CD14-positive monocyte (primary cell): ENCODE measurements at regions not wholly inside any gene's neighbourhood (a gene's known extent, or its start where the extent isn't known, plus 50 kb on each side); places are given as distances from the start of the nearest gene placed in this dataset.
A peak's percentile ranks its signal among the peaks of the same experiment; 100 is the strongest.

Experiments
- DNase-seq, 3 donors: peaks; one replicate each; pipeline ENCODE4 v3.0.0-alpha.2; 2011 to 2022
- H2AFZ ChIP-seq: 2 replicates; pipeline ENCODE4 v1.6.0; 2012; ENCODE audit warnings: mild to moderate bottlenecking, low read depth, low read length, inconsistent platforms; ENCODE audit not compliant: insufficient read depth, poor library complexity, severe bottlenecking
- H3K27ac ChIP-seq, 2 donors: 1 replicate in 1 of 2; 2 replicates in 1 of 2; pipeline ENCODE4 v1.5.1; 2012 to 2013; ENCODE audit warnings: low read length in 2 of 2, control low read depth in 1 of 2, inconsistent platforms in 1 of 2, low read depth in 1 of 2, mild to moderate bottlenecking in 1 of 2
- H3K27me3 ChIP-seq, 2 donors: one replicate each; pipeline versions ENCODE4 v1.6.0 to v1.6.1; 2011 to 2013; ENCODE audit warnings: low read length in 2 of 2; ENCODE audit not compliant: control insufficient read depth in 2 of 2, insufficient read depth in 2 of 2
- H3K36me3 ChIP-seq, 2 donors: replicated peaks in 1 of 2; 1 replicate in 1 of 2; 2 replicates in 1 of 2; pipeline versions ENCODE4 v1.5.1 to v1.6.1; 2012 to 2013; ENCODE audit warnings: low read length in 2 of 2, control low read depth in 1 of 2, inconsistent platforms in 1 of 2, mild to moderate bottlenecking in 1 of 2; ENCODE audit not compliant: insufficient read depth in 2 of 2, control insufficient read depth in 1 of 2
- H3K4me1 ChIP-seq, 2 donors: 1 replicate in 1 of 2; 2 replicates in 1 of 2; pipeline versions ENCODE4 v1.5.1 to v1.6.1; 2012 to 2013; ENCODE audit warnings: low read length in 2 of 2, control low read depth in 1 of 2, inconsistent platforms in 1 of 2, mild to moderate bottlenecking in 1 of 2, moderate library complexity in 1 of 2; ENCODE audit not compliant: insufficient read depth in 2 of 2, control insufficient read depth in 1 of 2
- H3K4me2 ChIP-seq: replicated peaks from 2 replicates; pipeline ENCODE3; 2012; ENCODE audit warnings: low read length, moderate library complexity, mild to moderate bottlenecking; ENCODE audit not compliant: poor library complexity, severe bottlenecking; ENCODE audit errors: extremely low read depth
- H3K4me3 ChIP-seq, 3 experiments: fragments of 200-600 bp in 1 of 3; sonication (generic) in 1 of 3; replicated peaks in 1 of 3; 1 replicate in 2 of 3; 2 replicates in 1 of 3; pipeline ENCODE4 v1.5.1; 2011 to 2013; ENCODE audit warnings: low read length in 3 of 3, mild to moderate bottlenecking in 3 of 3, control low read depth in 2 of 3, low read depth in 2 of 3, inconsistent platforms in 1 of 3, moderate library complexity in 1 of 3
- H3K79me2 ChIP-seq: 2 replicates; pipeline ENCODE4 v1.6.0; 2012; ENCODE audit warnings: mild to moderate bottlenecking, control low read depth, inconsistent platforms, low read length, moderate library complexity; ENCODE audit not compliant: insufficient read depth
- H3K9ac ChIP-seq: 2 replicates; pipeline ENCODE4 v1.6.0; 2017; ENCODE audit warnings: low read length, mild to moderate bottlenecking; ENCODE audit not compliant: insufficient read depth, poor library complexity, severe bottlenecking
- H3K9me3 ChIP-seq, 2 donors: replicated peaks in 1 of 2; 1 replicate in 1 of 2; 2 replicates in 1 of 2; pipeline versions ENCODE4 v1.5.1 to v1.6.1; 2012 to 2013; ENCODE audit warnings: low read length in 2 of 2, control low read depth in 1 of 2; ENCODE audit not compliant: control insufficient read depth in 1 of 2, insufficient read depth in 1 of 2
- H4K20me1 ChIP-seq: 2 replicates; pipeline ENCODE4 v1.6.0; 2012; ENCODE audit warnings: mild to moderate bottlenecking, low read length, control low read depth, moderate library complexity; ENCODE audit not compliant: insufficient read depth
- H3K27ac Mint-ChIP-seq, 7 donors: one replicate each; pipeline ENCODE4 v1.8.0; 2020; ENCODE audit warnings: mild to moderate bottlenecking in 7 of 7, mixed read lengths in 7 of 7, moderate library complexity in 6 of 7, inconsistent platforms in 2 of 7
- H3K27me3 Mint-ChIP-seq, 3 donors: one replicate each; pipeline ENCODE4 v1.8.0; 2021 to 2022; ENCODE audit warnings: low read depth in 3 of 3, mild to moderate bottlenecking in 3 of 3, mixed read lengths in 3 of 3, moderate library complexity in 3 of 3, inconsistent platforms in 1 of 3
- H3K36me3 Mint-ChIP-seq, 2 donors: one replicate each; pipeline ENCODE4 v1.8.0; 2020; ENCODE audit warnings: mixed read lengths in 2 of 2, inconsistent platforms in 1 of 2, mild to moderate bottlenecking in 1 of 2
- H3K4me1 Mint-ChIP-seq: one replicate; pipeline ENCODE4 v1.8.0; 2020; ENCODE audit warnings: mild to moderate bottlenecking, mixed read lengths
- H3K4me3 Mint-ChIP-seq, 2 donors: one replicate each; pipeline ENCODE4 v1.8.0; 2020; ENCODE audit warnings: mild to moderate bottlenecking in 2 of 2, mixed read lengths in 2 of 2, moderate library complexity in 1 of 2
- H3K9me3 Mint-ChIP-seq, 7 donors: one replicate each; pipeline ENCODE4 v1.8.0; 2020 to 2022; ENCODE audit warnings: mixed read lengths in 7 of 7, mild to moderate bottlenecking in 6 of 7, moderate library complexity in 6 of 7, inconsistent platforms in 2 of 7
- WGBS: methylation state at CpG from one replicate; pipeline ENCODE4 v1.1.5; 2013; ENCODE audit warnings: missing lambda C conversion rate; ENCODE audit not compliant: insufficient coverage; 5-methylcytosine and 5-hydroxymethylcytosine counted together
- intact Hi-C, 2 donors: fragments of 100-400 bp; cut with micrococcal nuclease; formaldehyde crosslinking; loops; one replicate each; pipeline versions ENCODE4 v1.15.0 to v1.15.1; 2023
- TF ChIP-seq, protein P1 (sequence below): fragments of 200-600 bp; IDR thresholded peaks from one replicate; pipeline ENCODE4 v1.8.0; 2022; ENCODE audit warnings: antibody characterized with exemption, mild to moderate bottlenecking

DNA sequence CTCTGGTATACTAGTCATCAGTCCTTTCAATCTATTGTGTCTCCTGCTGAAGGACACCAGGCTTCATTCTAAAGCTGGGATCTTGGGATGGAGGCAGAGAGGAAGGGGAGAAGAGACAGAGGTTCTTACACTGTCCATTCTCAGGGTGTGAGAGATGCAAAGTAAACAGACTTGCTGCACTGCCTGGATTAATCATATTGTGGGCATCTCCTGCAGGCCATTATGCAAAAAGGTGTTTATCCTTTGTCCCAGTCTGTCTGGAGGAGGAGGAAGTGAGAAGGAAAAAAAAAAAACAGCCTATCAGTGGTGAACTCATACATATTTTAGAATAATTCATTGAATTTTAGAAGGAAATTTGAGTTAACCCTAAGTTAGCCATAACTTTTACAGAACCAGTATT lies 92.9 kb upstream of the TNPO1 start:
- no peaks in the 10 kb centered on the region for H3K4me1 Mint-ChIP-seq
- H3K9me3 Mint-ChIP-seq = peaks cover 0 to 18% (median 13%) of the 10 kb centered on the region in 7 donors
- H3K27me3 Mint-ChIP-seq = peaks cover 0 to 9% (median 2%) of the 10 kb centered on the region in 3 donors
- Histone ChIP-seq H3K4me3 (no peak overlapping the region), H3K9me3 (peaks cover 0 to 6% of the 10 kb centered on the region in 2 donors), H3K36me3 (no peaks in the 10 kb centered on the region), H4K20me1 (no peaks in the 10 kb centered on the region), H3K4me2 (no peak overlapping the region), H3K27me3 (no peaks in the 10 kb centered on the region), H3K79me2 (no peaks in the 10 kb centered on the region), H3K4me1 (no peaks in the 10 kb centered on the region), H3K27ac (no peak overlapping the region), H3K9ac (no peak overlapping the region), H2AFZ (no peak overlapping the region)
- intact Hi-C loops = no loop called here
- DNase-seq = no peak
- TF ChIP-seq, protein P1, sequence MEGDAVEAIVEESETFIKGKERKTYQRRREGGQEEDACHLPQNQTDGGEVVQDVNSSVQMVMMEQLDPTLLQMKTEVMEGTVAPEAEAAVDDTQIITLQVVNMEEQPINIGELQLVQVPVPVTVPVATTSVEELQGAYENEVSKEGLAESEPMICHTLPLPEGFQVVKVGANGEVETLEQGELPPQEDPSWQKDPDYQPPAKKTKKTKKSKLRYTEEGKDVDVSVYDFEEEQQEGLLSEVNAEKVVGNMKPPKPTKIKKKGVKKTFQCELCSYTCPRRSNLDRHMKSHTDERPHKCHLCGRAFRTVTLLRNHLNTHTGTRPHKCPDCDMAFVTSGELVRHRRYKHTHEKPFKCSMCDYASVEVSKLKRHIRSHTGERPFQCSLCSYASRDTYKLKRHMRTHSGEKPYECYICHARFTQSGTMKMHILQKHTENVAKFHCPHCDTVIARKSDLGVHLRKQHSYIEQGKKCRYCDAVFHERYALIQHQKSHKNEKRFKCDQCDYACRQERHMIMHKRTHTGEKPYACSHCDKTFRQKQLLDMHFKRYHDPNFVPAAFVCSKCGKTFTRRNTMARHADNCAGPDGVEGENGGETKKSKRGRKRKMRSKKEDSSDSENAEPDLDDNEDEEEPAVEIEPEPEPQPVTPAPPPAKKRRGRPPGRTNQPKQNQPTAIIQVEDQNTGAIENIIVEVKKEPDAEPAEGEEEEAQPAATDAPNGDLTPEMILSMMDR = no peak
- H3K36me3 Mint-ChIP-seq = no peaks in the 10 kb centered on the region
- H3K4me3 Mint-ChIP-seq = no peak overlapping the region
- peak overlapping the region in 1 of 7 donors; percentile 23 for H3K27ac Mint-ChIP-seq

GRCh38 chr5:72722792-72723452 lies 93.5 kb upstream of the TNPO1 start:
- no peaks in the 10 kb centered on the region for H4K20me1 ChIP-seq
- H3K4me1 ChIP-seq = no peaks in the 10 kb centered on the region
- intact Hi-C loops = no loop called here
- no peak overlapping the region for H3K4me2 ChIP-seq
- H3K36me3 ChIP-seq = no peaks in the 10 kb centered on the region
- H3K27me3 ChIP-seq = no peaks in the 10 kb centered on the region
- Mint-ChIP-seq H3K9me3 (peaks cover 0 to 15% (median 9%) of the 10 kb centered on the region in 7 donors), H3K4me3 (no peak overlapping the region), H3K4me1 (no peaks in the 10 kb centered on the region), H3K27me3 (peaks cover 0 to 9% (median 2%) of the 10 kb centered on the region in 3 donors), H3K27ac (peak overlapping the region in 1 of 7 donors; percentile 12), H3K36me3 (no peaks in the 10 kb centered on the region)
- no peaks in the 10 kb centered on the region for H3K79me2 ChIP-seq
- no peak overlapping the region for H3K9ac ChIP-seq
- peaks cover 0 to 5% of the 10 kb centered on the region in 2 donors for H3K9me3 ChIP-seq
- H2AFZ ChIP-seq = no peak overlapping the region
- no peak for DNase-seq
- H3K27ac ChIP-seq = no peak overlapping the region
- WGBS = 100% methylated on average over 2 of the region's 5 CpGs
- H3K4me3 ChIP-seq = no peak overlapping the region
- TF ChIP-seq, protein P1 = no peak
